ENCODE measurements at regions not wholly inside any gene's neighbourhood (a gene's known extent, or its start where the extent isn't known, plus 50 kb on each side); places are given as distances from the start of the nearest gene placed in this dataset.

GRCh38 chr4:166415749-166416148 lies 542.7 kb downstream of the TLL1 start:
- TF ChIP-seq, protein P1, sequence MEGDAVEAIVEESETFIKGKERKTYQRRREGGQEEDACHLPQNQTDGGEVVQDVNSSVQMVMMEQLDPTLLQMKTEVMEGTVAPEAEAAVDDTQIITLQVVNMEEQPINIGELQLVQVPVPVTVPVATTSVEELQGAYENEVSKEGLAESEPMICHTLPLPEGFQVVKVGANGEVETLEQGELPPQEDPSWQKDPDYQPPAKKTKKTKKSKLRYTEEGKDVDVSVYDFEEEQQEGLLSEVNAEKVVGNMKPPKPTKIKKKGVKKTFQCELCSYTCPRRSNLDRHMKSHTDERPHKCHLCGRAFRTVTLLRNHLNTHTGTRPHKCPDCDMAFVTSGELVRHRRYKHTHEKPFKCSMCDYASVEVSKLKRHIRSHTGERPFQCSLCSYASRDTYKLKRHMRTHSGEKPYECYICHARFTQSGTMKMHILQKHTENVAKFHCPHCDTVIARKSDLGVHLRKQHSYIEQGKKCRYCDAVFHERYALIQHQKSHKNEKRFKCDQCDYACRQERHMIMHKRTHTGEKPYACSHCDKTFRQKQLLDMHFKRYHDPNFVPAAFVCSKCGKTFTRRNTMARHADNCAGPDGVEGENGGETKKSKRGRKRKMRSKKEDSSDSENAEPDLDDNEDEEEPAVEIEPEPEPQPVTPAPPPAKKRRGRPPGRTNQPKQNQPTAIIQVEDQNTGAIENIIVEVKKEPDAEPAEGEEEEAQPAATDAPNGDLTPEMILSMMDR (IDR thresholded peaks at IDR 0.05), result no peak
- TF ChIP-seq POLR2A (IDR thresholded peaks at IDR 0.05), result no peak

All from esophagus squamous epithelium (tissue), 4 donors.